ENCODE measurements at regions not wholly inside any gene's neighbourhood (a gene's known extent, or its start where the extent isn't known, plus 50 kb on each side); places are given as distances from the start of the nearest gene placed in this dataset.

DNA sequence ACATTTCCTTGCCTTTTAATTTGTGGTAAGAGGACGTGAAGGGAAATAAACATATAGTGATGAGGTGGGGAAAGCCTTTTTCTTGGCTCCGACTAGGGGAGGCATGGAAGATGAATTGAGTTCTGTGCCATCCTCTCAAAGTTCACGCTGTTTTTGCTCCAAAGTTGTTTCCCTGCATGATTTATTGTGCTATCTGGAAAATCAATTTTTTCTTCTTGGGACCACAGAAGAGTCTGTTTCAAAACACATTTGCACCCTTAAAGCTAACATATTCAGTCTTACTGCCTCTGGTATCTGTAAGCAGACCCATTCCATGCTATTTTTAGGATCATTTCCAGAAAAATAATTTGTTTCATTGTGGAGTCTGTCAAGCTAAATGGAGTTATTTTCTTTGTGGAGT is 57.6 kb upstream of the KCNG1 start:
- no peak for TF ChIP-seq POLR2AphosphoS5 (IDR thresholded peaks at IDR 0.05)
- TF ChIP-seq, protein P1, sequence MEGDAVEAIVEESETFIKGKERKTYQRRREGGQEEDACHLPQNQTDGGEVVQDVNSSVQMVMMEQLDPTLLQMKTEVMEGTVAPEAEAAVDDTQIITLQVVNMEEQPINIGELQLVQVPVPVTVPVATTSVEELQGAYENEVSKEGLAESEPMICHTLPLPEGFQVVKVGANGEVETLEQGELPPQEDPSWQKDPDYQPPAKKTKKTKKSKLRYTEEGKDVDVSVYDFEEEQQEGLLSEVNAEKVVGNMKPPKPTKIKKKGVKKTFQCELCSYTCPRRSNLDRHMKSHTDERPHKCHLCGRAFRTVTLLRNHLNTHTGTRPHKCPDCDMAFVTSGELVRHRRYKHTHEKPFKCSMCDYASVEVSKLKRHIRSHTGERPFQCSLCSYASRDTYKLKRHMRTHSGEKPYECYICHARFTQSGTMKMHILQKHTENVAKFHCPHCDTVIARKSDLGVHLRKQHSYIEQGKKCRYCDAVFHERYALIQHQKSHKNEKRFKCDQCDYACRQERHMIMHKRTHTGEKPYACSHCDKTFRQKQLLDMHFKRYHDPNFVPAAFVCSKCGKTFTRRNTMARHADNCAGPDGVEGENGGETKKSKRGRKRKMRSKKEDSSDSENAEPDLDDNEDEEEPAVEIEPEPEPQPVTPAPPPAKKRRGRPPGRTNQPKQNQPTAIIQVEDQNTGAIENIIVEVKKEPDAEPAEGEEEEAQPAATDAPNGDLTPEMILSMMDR (IDR thresholded peaks at IDR 0.05): no peak
